ENCODE measurements at regions not wholly inside any gene's neighbourhood (a gene's known extent, or its start where the extent isn't known, plus 50 kb on each side); places are given as distances from the start of the nearest gene placed in this dataset.

DNA sequence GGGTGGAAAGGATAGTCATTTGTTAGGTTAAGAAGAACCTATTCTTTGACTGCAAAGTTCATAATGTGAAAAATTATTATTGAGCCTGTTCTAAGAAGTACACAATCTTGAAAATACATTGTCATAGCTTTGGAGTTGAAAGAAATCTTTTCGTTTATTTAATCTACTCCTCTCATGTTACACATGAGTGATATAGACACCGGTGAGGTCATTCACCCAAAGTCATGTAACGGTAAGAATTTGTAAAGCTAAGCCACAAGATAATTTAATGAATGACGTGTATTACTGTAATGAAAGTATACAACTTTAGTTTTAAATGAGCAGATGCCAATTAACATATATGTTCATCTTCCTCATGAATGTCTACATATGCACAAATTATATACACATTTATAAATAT lies 284.1 kb upstream of the PDE4D start:
- DNase-seq, result no peak

DNA sequence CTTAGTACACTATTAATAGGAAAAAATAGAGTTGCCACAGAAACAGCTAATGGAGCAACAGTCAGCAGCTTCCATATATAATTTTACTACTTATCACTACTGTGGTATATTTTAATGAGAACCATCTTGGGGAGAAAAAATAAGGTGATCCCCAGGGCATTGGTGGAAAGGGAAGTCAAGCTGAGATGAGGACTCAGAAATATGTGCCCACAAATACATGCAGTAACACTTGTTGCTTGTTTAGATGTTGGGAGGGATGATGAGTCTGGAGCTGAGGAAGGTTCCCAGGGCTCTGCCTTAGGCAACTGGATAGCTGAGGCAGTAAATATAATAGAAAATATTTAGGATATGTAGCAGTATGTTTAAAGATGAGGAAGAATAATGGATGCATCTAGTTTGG lies 280.1 kb upstream of the PDE4D start:
- DNase-seq, result no peak

DNA sequence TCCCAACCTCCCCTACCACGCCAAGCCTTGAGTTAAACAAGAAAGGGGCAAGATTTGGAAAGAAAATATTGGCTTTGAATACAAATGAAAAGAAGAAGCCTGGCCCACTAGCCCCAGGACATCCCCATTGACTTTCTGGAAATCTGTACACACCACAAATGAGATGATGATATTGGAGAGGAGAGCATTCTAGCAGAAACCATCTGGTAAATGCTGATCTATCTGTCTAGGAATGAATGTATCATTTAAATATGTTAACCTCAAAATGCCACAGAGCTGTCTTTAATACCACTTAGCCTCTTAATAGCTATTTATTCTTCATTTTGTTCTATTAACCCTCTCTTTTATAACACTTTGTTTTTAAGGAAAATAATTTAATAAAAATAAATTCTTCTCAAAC lies 270.2 kb upstream of the PDE4D start:
- no peak for DNase-seq

DNA sequence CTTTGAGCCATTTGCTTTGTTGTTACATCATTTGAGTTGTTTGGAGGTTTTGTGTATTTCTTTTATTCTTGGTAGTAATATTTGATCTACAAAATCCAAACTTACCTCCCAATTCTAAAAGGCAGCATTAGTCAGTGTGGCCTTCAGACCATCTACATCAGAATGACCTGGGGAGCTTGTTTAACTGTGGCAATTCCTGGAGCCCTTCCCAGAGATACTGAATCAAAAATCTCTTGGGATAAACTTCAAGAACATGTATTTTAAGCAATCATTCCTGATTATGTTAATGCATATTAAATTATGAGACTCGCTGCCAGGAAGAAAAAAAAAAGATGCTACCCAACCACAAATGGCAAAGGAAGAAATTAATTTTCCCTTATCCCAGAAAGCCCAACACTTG lies 268.9 kb upstream of the PDE4D start:
- no peak for DNase-seq

DNA sequence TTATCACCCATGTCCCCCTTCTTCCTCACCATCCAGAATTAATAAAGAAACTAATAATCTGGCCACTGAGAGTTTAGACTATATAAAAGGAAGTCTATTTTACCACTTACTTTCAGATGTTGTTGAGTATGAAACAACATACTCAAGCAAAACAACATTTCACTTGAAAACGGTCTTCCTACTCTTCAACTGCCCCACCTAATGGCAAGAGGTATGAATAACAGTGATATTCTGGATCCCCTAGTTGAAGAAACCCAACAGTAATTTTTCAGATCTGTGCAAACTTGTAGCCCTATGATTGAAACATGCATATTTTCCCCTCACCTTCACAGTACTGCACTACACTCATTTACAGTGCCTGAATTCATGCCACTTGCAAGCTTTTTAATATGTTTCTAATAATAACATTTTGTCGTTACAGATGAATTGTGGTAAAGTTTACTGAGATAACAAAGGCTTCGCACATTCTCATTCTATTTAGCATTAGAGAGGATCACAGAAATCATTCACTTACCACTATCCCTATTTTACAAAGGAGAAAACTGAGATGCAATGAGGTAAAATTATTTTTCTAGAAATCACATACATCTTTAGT lies 267.9 kb upstream of the PDE4D start:
- no peak for DNase-seq

DNA sequence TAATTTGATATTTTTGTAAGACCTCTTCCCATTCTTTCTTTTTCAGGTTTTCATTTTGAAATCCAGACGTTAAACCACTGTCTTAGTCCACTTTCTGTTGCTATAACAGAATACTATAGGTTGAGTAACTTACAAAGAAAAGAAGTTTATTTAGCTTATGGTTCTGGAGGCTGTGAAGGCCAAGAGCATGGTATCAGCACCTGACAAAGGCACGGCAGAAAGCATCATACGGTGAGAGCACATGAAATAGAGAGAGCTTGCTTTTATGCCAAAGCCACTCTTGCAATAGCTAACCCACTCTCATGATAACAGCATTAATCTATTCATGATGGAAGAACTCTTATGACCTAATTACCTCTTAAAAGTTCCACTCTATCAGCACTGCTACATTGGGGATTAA lies 255.6 kb upstream of the PDE4D start:
- no peak for DNase-seq

DNA sequence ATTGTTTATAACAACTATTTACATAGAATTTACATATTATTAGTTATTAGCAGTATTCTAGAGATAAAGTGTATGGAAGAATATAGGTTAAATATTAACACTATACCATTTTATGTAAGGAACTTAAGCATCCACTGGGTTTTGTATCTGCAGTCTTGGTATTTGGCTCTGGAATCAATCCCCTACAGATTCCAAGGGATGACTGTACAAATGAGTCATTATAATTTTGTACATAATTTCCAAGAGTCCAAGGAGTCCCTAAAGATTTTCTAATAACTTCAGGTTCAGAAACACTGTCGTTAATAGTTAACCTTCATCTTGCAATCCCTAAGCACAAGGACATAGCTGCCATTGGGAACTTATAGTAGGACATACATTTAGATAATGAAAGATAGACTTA lies 254.8 kb upstream of the PDE4D start:
- DNase-seq, result no peak

DNA sequence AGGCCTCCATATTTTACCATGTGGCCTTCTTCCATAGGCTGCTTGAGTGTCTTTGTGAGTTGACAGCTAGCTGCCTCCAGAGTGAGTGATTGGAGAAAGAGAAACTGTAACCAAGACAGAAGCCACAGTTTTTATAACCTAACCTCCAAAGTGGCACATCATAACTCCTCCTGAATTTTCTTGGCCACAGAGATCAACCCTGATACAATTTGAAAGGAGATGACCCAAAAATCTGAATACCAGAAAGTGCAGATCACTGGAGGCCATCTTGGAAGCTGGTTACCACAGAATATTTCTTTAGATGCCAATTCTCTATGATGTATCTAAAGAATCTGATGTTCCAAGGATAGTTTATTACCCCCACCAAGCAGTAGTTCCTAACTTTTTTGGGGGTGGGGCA lies 254.3 kb upstream of the PDE4D start:
- no peak for DNase-seq

DNA sequence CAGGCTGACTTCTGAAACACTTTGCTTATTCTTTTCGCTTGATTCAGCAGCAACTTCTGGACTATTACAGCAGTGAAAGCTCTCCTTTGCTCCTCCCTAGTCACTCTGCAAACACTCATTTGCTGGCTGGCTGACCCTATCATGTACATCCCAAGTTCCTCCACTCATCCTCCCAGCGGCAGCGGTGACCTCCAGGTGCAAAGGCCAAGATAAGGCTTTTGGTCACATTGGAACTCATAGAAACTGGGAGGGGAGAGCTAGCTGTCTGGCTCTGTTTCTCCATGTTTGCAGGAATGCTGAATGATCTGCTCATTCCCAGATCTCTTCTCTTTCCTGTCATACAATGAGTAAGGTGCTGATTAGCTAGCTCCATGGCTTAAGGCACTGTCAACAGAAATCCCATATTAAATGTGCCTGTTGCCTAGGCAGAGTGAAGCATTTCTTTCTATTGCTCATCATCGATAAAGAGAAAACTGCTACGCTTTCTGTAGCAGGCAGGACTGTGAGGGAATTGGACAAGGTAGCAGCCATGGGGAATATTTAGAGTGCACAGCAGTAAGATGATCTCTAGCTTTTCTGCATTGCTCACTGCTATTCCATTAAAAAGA lies 250.5 kb upstream of the PDE4D start:
- DNase-seq, result no peak

DNA sequence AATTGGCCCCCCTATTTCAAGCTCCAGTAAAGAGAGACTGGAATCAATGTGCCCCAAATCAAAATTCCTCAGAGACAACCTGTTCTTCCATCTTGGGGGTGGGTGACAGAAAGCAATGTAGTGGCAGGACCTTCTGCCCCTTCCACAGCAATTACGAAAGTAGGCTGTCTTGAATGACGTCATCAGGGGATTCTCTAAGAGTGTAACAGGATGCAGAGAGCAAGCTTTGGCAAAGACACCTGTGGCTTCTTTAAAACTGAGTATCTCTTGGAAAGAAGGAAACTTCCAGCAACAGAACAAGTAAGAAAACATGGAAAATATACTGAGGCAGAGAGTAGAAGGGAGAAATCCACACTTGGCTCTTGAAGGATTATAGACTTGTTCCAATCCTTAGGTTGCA lies 247.6 kb upstream of the PDE4D start:
- no peak for DNase-seq

DNA sequence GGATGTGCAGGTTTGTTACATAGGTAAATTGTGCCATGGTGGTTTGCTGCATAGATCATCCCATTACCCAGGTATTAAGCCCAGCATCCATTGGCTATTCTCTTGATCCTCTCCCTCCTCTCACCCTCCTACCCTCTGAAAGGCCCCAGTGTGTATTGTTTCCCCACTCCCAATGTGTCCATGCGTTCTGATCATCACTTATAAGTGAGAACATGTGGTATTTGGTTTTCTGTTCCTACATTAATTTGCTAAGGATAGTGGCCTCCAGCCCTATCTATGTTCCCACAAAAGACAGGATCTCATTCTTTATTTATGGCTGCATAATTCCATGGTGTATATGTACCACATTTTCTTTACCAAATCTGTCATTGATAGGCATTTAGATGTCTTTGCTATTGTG lies 243.3 kb upstream of the PDE4D start:
- DNase-seq, result no peak

DNA sequence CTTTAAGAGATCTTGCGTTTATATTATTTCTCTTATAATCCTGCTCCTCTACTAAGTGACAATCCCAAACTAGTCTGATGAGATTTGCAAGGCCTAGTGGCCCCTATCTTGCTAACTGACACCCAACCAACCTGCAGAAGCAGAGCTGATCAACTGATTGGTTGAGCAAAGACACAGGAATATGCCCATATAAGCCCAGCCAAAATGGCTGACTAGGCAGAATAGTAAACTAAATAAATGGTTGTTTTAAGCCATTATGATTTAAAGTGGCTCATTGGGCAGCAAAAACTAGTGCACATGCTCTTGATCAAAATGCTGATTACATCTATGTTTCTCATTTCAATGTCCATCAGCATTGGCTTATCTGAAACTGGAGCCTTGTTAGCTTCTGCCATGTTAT lies 238.0 kb upstream of the PDE4D start:
- no peak for DNase-seq

DNA sequence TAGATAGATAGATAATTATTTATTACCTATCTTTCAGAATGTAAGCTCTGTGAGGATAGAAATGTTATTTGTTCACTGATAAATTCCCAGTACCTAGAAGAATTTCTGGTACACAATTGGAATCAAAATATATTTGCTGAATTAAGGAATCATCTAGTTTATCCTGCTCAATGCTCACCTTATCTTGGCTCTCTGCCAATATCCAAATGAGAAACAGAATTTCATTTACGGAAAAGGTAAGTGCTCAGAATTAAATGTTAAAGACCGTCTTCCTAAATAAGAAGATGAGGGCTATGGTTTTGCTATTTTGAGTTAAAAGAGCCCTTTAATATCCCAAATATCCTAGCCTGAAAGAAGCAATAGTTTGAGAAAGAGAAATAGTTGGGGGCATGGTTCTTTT lies 232.1 kb upstream of the PDE4D start:
- no peak for DNase-seq

DNA sequence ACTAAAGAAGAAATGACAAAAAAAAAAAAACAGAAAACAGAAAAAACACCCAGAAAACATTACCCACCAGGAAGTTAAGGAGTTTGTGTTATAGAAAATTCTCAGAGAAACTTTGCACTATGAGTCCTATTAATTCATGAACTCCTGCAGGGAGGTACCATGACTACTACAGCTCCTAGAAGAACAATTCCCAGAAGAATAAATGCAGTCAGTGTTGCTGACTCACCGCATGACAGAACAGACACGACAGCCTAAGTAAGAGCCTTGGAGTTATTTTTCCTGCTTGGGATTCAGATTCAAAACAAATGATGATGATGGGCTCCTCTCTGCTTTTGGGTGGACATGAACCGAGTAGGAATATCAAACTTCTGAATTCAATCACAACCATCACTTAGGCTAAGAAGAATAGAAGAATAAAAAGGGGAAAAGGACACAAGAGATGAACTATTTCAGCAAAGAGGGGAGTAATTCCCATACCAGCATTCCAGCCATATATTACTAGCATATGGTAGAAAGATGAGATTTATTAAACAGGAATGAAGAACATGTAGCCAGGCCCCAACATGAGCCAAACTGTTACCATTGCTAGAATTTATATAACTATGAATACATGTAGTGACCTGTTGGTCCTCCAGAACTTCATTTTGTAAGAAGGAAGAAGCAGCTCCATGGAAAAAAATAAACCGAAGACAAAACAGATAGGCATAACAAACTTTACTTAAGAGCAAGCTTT lies 209.6 kb upstream of the PDE4D start:
- DNase-seq, result no peak

DNA sequence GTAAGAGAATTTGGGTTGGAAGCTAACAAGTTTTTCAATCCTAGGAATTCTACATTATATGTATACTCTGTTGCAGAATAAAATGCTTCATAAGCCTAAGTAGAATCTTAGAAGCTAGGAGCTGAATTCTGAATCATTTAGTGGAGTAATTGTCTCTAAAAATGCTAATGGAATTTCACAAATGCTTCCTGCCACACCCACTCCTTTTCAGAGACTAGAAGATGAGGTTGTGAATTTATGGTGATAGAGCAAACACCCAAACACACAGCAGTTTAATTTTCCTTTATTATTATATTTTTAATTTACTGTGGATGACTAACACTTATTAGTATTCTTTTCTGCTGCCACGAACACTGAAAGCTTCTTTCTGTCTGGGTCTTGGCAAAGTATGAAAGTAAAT lies 208.0 kb upstream of the PDE4D start:
- no peak for DNase-seq

DNA sequence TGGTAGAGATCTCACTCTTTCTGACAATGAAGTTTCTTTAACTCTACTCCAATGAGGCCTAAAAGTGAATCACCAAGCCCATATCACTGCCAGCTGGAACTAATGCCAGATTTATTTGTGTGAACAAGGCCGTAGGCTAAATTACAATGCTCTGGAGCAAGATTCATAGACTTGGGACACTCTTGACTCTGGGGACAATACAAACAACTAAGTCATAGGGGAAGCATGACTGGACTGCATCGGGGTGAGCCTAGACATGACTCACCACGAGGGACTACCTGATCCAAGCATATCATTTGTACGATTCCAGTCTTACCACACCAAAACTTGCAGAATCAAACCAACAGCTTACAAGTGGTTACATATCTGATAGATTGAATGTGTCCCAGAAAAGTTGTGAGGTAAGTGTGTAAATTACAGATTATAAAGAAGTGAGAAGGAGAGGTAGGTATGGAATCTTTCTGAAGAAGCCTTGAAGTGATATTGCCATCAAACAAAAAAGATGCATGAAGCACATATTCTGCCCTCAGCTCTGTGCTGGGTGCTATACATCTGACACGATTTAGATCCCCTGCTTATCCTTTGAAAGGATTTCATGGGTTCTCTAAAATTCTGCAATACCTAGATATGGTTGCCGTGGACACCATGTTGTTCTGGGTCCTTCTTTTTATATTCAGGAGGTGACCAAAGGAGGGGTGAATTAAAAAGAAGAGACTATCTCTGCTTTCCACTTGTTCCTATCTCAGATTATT lies 199.3 kb upstream of the PDE4D start:
- DNase-seq, result no peak

DNA sequence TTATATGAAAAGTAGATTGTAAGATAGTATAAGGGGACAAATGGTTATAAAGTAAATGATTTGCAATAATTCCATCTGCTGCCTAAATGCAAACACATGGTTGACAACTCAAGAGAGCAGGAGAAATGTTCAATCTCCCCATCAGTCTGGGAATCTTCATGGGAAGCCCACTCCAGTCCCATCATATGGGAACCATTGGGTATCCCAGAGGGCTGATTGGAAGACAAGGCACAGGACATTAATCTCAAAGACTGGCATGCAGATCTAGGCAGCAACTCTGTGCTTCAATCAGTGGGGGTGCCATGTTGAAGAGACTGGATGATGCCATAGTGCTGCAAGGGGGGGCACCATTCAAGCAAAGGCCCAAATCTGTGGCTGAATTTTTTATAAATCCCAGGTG lies 193.1 kb upstream of the PDE4D start:
- DNase-seq, result no peak

DNA sequence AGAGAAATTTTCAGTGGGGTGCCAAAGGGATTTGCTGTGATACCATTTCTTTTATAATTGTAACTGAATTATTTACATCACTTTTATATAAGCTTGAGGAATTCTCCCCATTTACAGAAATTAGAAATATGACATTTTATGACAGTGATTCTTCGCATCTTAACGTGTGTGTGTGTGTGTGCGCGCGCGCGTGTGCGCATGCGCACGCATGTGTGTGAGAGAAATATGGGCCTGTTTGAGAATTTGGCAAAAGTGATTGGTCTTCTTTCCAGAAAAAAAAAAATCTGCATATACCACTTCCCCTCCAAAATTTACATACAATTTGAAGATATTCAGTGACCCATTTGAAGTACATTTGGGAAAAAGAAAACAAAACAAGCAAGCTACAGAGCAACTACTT lies 190.7 kb upstream of the PDE4D start:
- no peak for DNase-seq

DNA sequence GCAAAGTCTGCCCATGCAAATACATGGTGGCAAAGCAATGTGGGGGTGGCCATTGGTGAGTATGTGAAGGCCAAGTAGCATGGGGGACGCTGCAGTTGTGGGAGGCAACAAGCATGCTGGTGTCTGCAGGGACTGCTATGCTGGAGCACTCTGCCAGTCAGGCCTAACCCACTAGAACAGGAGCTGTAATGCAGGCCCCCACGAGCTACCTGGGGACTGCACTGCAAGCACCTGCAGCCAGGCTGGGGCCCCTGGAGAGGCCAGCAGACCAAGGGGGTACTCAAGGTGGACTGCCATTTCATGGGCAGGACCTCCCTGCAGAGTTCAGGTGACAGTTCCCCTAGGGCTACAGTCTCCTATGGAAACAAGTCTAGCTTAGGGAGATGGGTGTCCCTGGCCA lies 183.8 kb upstream of the PDE4D start:
- DNase-seq, result no peak

DNA sequence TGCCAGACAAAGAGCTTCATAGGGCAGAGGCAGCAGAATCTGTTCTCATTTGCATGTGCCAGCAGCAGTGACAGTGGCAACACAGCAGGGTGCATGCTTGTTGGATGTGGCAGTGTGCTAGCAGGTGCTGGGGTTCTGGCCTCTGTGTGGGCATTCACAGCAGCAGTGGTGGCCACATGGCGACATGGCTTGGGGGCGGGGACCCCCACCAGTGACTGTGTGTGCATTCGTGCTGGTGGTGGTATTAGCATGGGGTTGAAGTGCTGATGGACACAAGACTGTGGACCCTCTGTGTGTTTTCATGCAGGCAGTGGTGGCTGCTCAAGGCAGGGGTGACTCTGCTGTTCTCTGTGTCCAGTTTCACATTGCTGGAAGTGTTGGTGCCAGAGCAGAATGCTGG lies 183.2 kb upstream of the PDE4D start:
- no peak for DNase-seq

DNA sequence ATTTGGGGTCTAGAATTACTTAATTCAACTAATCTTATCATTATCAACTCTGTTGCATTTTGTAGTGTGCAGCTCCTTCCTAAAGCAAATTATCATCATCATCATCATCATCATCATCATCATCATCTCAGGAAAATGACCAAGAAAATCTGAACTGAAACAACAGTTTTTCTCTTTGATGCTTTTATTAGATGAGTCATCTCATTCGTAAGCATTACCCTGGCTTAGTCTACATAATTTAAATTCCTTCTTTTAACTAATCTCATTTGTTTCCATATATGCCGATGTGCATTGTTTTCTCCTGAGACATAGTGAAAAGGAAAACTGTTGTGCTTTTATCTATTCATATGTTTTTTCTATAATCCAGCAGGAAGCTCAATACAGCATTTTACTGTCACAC lies 173.0 kb upstream of the PDE4D start:
- no peak for DNase-seq

DNA sequence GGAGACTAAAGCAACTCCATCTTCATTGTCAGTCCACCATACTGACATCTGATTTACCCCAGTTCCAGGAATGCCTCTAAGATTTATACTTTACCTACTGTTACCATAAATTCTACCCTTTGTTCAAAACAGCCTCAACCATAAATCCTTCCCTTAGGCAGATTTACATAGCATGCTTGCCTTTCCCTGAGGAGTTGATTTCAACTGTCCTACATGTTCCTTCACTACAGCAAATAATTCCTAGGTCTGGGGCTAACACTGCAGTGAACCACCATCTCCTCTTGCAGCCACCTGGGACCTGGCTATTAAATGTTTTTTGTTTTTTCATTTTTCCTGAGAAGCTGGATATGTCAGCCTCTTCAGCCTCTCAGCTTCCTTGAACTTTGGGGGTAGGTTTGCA lies 166.9 kb upstream of the PDE4D start:
- DNase-seq, result no peak

DNA sequence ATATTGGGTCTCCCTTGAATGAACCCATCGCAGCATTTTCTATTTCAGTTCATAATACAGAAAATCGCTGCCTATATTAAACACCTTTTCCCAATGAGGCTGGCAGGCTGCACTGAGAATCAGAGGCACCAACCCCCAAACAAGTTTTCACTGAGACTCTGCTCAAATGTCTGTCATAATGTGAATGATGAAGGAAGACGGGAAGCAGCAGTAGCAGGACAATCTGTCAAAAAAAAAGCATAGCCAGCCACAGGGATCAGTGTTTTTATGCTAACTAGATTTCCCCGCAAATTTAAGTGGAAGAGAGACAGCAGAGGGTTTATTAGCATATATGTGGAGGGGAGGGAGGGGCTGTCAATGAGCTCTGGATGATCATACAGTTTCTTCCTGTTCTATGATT lies 162.7 kb upstream of the PDE4D start:
- DNase-seq, result no peak

DNA sequence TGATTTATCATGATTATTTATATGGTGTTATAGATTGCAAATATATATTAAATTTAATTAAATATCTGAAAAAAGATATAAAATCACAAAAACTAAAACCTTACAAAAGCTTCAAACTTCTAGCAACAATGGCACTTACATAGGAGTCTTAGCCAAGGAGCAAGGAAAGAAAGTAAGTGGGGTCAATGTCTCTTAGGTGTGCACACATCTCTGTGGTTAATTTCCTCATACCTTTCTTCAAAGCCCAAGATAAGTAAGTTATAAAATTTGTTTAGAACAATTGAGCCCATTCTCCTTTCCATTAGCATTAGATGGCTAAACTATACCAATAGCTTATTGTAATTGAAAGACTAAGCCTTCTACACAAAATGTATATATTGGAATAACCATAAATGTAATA lies 161.6 kb upstream of the PDE4D start:
- no peak for DNase-seq

Data from cerebellar nuclear complex (tissue), 1 donor.